Omental fat pad (tissue), 3 donors: ENCODE measurements at regions not wholly inside any gene's neighbourhood (a gene's known extent, or its start where the extent isn't known, plus 50 kb on each side); places are given as distances from the start of the nearest gene placed in this dataset.

Source experiments
- ATAC-seq: fragments of 150-250 bp; one replicate; pipeline ENCODE4 v1.9.1; 2016; ENCODE audit warnings: mild to moderate bottlenecking, moderate library complexity; ENCODE audit not compliant: low FRiP score
- DNase-seq: peaks from one replicate; pipeline ENCODE4 v3.0.0-alpha.2; 2019; ENCODE audit warnings: low spot score
- CTCF ChIP-seq, 3 donors: fragments of 450-650 bp; IDR thresholded peaks; one replicate each; pipeline ENCODE4 v1.5.1; 2016 to 2017; ENCODE audit warnings: antibody characterized with exemption in 3 of 3, mild to moderate bottlenecking in 3 of 3, moderate library complexity in 2 of 3

- DNase-seq (no peak), ATAC-seq (no peak)
- TF ChIP-seq CTCF (IDR thresholded peaks at IDR 0.05): no peak
Measured at GRCh38 chr3:72681598-72681997, 166.6 kb downstream of the SHQ1 start.

DNA sequence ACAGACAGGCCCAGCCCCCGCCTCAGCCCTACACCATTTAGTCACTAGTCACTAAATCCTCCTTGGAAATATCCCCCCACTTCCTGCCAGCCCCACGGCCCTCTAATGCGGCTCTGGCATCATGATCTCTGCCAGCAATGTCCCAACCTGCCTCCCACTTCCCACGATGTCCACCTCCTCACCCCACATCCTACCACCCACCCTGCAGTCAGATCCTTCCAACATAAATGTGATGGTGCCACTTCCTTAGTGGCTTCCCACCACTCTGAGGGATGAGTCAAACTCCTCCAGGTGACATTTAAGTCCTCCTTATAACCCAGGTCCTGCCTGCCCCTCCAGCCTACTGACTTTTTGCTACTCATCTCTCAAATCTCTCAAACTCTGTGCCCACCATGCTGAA is 167.5 kb downstream of the SHQ1 start:
- ATAC-seq: no peak
- DNase-seq: no peak
- no peak for TF ChIP-seq CTCF (IDR thresholded peaks at IDR 0.05)

DNA sequence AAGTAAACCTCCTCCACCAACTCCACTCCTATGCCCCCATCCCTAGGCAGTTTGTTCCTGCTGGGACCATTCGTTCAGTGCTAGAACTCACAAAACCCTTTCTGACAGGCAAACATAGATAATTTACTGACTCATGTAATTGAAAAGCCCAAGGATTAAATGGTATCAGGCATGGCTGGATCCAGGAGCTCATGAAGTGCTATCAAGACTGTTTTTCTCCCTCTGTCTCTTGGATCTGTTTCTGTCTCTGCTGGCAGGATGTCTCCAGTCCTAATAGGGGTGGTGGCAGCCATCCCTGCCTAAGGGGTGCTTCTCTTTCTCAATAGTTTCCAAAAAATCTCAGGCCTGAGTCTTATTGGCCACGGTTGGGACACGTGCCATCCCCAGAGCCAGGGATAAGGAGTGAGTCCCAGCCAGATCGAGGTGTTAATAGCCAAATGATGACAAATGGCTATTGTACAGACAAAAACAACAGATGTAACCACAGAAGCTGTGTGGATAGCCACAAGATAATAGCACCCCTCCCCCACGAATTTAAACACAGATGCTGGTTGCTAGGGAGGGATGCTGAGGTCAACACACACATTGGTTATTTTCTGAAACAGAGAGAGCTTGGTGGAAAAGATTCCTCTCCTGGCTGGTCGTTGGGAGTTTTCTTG is 168.6 kb downstream of the SHQ1 start:
- TF ChIP-seq CTCF (IDR thresholded peaks at IDR 0.05): no peak
- no peak for ATAC-seq
- no peak for DNase-seq

DNA sequence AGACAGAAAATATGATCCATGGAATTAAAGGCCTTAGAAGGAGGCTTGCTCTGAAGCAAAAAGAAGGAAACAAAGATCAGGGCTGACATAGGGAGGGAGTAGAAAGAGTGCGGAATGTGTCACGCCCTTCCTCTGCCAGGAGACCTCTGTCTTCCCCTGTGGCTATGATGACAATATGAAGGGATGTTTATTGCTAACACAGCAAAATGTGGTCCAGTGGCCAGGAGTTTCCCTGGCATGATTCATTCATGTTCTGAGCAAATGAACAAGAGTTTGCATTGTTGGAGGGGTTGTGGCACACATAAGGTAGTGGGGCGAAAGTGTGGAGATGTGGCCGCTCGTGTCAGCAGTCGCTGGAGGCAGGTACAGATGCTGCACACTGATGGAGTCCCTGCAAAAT is 169.4 kb downstream of the SHQ1 start:
- DNase-seq (no peak), ATAC-seq (no peak)
- TF ChIP-seq CTCF (IDR thresholded peaks at IDR 0.05): no peak

GRCh38 chr3:72678380-72678779 is 169.9 kb downstream of the SHQ1 start:
- DNase-seq (no peak), ATAC-seq (no peak)

DNA sequence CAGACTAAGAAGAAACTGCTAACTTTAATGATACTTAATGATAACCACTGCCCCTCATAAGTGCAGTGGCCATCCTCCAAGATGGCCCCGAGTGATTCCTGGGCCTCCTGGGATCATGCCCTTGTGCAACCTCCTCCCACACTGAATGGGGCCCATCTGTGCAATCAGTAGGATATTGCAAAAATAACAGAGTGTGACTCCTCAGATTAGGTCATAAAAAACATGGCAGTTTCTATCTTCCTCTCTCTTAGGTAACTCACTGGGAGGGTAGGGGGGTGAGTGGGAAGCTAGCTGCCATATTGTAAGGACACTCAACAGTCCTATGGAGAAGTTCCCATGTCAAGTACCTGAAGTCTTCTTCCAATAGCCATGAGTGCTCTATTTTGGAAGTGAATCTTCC is 173.0 kb downstream of the SHQ1 start:
- no peak for ATAC-seq
- TF ChIP-seq CTCF (IDR thresholded peaks at IDR 0.05): no peak
- DNase-seq: no peak

More at GRCh38 chr3:72678380-72678779, 169.9 kb downstream of the SHQ1 start:
- TF ChIP-seq CTCF (IDR thresholded peaks at IDR 0.05): no peak

- ATAC-seq: no peak
- no peak for DNase-seq
- TF ChIP-seq CTCF (IDR thresholded peaks at IDR 0.05): no peak
Measured at GRCh38 chr3:72673011-72673771, 175.1 kb downstream of the SHQ1 start.
